Peyer's patch (tissue), 4 donors: ENCODE measurements at regions not wholly inside any gene's neighbourhood (a gene's known extent, or its start where the extent isn't known, plus 50 kb on each side); places are given as distances from the start of the nearest gene placed in this dataset.
"Not testable (repeated sequence)": the region's sequence is repeated elsewhere in the genome, so short reads cannot be mapped to it uniquely, and the experiment has no call there.

ENCODE experiments used
- DNase-seq, 3 donors: peaks; one replicate each; pipeline ENCODE4 v3.0.0-alpha.2; 2017 to 2019
- H3K27ac ChIP-seq, 4 donors: fragments of 200-600 bp; sonication (generic); one replicate each; pipeline ENCODE4 v1.5.1; 2016 to 2019
- H3K27me3 ChIP-seq, 2 donors: fragments of 200-600 bp; sonication (generic); one replicate each; pipeline ENCODE4 v1.5.1; 2019
- H3K36me3 ChIP-seq, 3 donors: fragments of 200-600 bp; sonication (generic); one replicate each; pipeline ENCODE4 v1.5.1; 2016 to 2019
- H3K4me1 ChIP-seq, 4 donors: fragments of 200-600 bp; sonication (generic); one replicate each; pipeline ENCODE4 v1.5.1; 2016 to 2019
- H3K4me3 ChIP-seq, 4 donors: fragments of 200-600 bp; sonication (generic); 1 replicate in 3 of 4; 2 replicates in 1 of 4; pipeline ENCODE4 v1.5.1; 2016 to 2019; ENCODE audit warnings: mild to moderate bottlenecking in 1 of 4
- H3K9me3 ChIP-seq, 4 donors: fragments of 200-600 bp; sonication (generic); one replicate each; pipeline ENCODE4 v1.5.1; 2016 to 2019; ENCODE audit warnings: mild to moderate bottlenecking in 1 of 4
- POLR2A ChIP-seq, 2 donors: fragments of 450-650 bp; IDR thresholded peaks; one replicate each; pipeline ENCODE4 v1.5.1; 2017; ENCODE audit warnings: antibody characterized with exemption in 2 of 2, mild to moderate bottlenecking in 2 of 2, moderate library complexity in 2 of 2
- TF ChIP-seq, protein P1 (sequence below), 6 experiments: fragments of 450-650 bp in 4 of 6; fragments of 200-600 bp in 2 of 6; sonication (generic) in 1 of 6; IDR thresholded peaks; one replicate each; pipeline ENCODE4 v1.5.1; 2017 to 2019; ENCODE audit warnings: antibody characterized with exemption in 6 of 6, mild to moderate bottlenecking in 3 of 6, moderate library complexity in 1 of 6

DNA sequence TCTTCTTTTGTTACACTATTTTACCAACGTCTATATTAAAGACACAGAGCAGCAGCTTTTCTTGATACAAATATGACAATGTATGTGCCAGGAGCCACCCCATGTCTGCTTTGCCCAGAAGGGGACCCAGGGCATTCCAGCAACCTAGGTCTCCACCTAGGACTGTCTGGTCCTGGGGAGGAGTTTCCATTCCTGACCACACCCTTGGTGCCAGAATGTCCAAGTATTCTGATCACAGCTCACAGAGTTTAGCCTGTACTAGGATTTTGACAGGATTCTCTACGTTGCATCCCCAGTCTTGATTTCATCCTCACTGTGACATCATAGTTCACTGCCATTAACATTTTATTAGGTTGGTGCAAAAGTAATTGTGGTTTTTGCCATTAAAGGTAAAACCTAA, 224.7 kb downstream of the SREK1 start:
- H3K27me3 ChIP-seq: no peaks in the 10 kb centered on the region
- H3K9me3 ChIP-seq: no peaks in the 10 kb centered on the region
- no peak for TF ChIP-seq POLR2A (IDR thresholded peaks at IDR 0.05)
- no peak overlapping the region for H3K27ac ChIP-seq
- no peaks in the 10 kb centered on the region for H3K36me3 ChIP-seq
- H3K4me3 ChIP-seq: no peak overlapping the region
- no peak for DNase-seq
- H3K4me1 ChIP-seq: no peaks in the 10 kb centered on the region

- H3K9me3 ChIP-seq: no peaks in the 10 kb centered on the region
- H3K4me1 ChIP-seq: no peaks in the 10 kb centered on the region
- DNase-seq: no peak
- no peak overlapping the region for H3K4me3 ChIP-seq
- H3K27me3 ChIP-seq: no peaks in the 10 kb centered on the region
- TF ChIP-seq, protein P1, sequence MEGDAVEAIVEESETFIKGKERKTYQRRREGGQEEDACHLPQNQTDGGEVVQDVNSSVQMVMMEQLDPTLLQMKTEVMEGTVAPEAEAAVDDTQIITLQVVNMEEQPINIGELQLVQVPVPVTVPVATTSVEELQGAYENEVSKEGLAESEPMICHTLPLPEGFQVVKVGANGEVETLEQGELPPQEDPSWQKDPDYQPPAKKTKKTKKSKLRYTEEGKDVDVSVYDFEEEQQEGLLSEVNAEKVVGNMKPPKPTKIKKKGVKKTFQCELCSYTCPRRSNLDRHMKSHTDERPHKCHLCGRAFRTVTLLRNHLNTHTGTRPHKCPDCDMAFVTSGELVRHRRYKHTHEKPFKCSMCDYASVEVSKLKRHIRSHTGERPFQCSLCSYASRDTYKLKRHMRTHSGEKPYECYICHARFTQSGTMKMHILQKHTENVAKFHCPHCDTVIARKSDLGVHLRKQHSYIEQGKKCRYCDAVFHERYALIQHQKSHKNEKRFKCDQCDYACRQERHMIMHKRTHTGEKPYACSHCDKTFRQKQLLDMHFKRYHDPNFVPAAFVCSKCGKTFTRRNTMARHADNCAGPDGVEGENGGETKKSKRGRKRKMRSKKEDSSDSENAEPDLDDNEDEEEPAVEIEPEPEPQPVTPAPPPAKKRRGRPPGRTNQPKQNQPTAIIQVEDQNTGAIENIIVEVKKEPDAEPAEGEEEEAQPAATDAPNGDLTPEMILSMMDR (IDR thresholded peaks at IDR 0.05): no peak
- no peak for TF ChIP-seq POLR2A (IDR thresholded peaks at IDR 0.05)
- H3K36me3 ChIP-seq: no peaks in the 10 kb centered on the region
- H3K27ac ChIP-seq: no peak overlapping the region
Observed at GRCh38 chr5:66377747-66378146, 218.4 kb upstream of the MAST4 start.

DNA sequence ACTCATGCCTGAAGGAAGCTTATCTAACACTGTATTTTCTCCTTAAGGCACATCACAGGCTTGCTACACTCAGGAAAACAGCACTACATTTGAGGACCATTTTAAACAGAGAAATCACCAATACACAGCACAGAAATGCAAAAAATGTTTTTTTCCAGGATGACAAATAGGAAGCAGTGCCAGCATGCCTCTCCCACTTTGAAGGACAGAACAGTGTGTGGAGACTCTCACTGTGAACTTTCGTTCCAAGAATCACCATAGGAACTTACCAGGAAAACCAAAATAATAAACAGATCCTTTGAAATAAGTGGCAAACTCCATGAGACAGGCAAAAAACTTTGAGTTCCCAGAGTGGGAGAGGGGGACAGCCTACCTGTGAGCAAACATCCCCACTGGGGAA, 217.8 kb upstream of the MAST4 start:
- TF ChIP-seq POLR2A (IDR thresholded peaks at IDR 0.05): no peak
- TF ChIP-seq, protein P1 (IDR thresholded peaks at IDR 0.05): no peak
- Histone ChIP-seq H3K27me3 (no peaks in the 10 kb centered on the region), H3K36me3 (no peaks in the 10 kb centered on the region), H3K4me3 (no peak overlapping the region), H3K9me3 (no peaks in the 10 kb centered on the region), H3K27ac (no peak overlapping the region), H3K4me1 (no peaks in the 10 kb centered on the region)
- DNase-seq: no peak

GRCh38 chr5:66382152-66382551, 214.0 kb upstream of the MAST4 start:
- no peak for DNase-seq
- H3K4me3 ChIP-seq: no peak overlapping the region
- H3K27me3 ChIP-seq: no peaks in the 10 kb centered on the region
- H3K27ac ChIP-seq: no peak overlapping the region
- H3K4me1 ChIP-seq: no peaks in the 10 kb centered on the region
- TF ChIP-seq, protein P1 (IDR thresholded peaks at IDR 0.05): no peak
- TF ChIP-seq POLR2A (IDR thresholded peaks at IDR 0.05): no peak
- H3K36me3 ChIP-seq: no peaks in the 10 kb centered on the region
- H3K9me3 ChIP-seq: no peaks in the 10 kb centered on the region

DNA sequence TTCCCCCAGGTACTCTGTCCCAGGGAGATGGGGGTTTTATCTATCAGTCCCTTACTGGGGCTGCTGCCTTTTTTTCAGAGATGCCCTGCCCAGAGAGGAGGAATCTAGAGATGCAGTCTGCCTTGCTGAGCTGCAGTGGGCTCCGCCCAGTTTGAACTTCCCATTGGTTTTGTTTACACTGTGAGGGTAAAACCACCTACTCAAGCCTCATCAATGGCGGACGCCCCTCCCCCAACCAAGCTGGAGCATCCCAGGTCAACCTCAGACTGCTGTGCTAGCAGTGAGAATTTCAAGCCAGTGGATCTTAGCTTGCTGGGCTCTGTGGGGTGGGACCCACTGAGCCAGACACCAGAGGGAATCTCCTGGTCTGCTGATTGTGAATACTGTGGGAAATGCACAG, 191.0 kb upstream of the MAST4 start:
- H3K4me1 ChIP-seq, H3K27me3 ChIP-seq, H3K27ac ChIP-seq, H3K9me3 ChIP-seq, H3K4me3 ChIP-seq, DNase-seq, H3K36me3 ChIP-seq: not testable (repeated sequence)

DNA sequence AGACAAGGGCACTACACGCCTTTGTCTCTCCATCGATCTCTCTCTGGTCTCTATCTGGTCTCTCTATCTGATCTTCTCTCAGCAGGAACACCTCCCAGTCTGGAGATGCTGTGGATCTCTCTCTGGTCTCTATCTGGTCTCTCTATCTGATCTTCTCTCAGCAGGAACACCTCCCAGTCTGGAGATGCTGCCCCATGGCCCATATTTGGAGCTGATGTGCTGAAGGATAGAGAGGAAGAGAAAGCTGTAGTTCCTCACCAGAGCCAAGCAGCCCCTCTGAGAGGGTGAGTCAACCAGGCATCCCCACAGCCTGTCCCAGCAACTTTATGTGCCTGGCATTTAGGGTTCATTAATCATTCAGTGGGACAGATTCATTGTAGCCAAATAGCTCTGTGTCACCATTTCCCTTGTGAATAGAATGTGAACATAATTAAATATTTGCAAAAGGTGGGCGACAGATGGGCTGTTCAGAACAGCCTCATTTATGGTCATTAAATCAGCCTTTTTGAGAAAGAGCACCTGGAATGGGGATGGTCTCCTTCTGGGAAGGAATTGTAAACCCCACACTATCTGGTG, 189.3 kb upstream of the MAST4 start:
- H3K4me3 ChIP-seq: no peak overlapping the region
- H3K36me3 ChIP-seq: no peaks in the 10 kb centered on the region
- no peaks in the 10 kb centered on the region for H3K9me3 ChIP-seq
- H3K27ac ChIP-seq: no peak overlapping the region
- no peaks in the 10 kb centered on the region for H3K27me3 ChIP-seq
- no peak for DNase-seq
- H3K4me1 ChIP-seq: no peaks in the 10 kb centered on the region
- TF ChIP-seq, protein P1 (IDR thresholded peaks at IDR 0.05): no peak
- TF ChIP-seq POLR2A (IDR thresholded peaks at IDR 0.05): no peak

GRCh38 chr5:66407765-66408164, 188.4 kb upstream of the MAST4 start:
- no peaks in the 10 kb centered on the region for H3K36me3 ChIP-seq

More at GRCh38 chr5:66407765-66408164, 188.4 kb upstream of the MAST4 start:
- no peak for DNase-seq
- H3K4me3 ChIP-seq: no peak overlapping the region
- H3K27ac ChIP-seq: no peak overlapping the region
- H3K27me3 ChIP-seq: no peaks in the 10 kb centered on the region
- H3K4me1 ChIP-seq: no peaks in the 10 kb centered on the region
- no peaks in the 10 kb centered on the region for H3K9me3 ChIP-seq
- TF ChIP-seq, protein P1 (IDR thresholded peaks at IDR 0.05): no peak
- no peak for TF ChIP-seq POLR2A (IDR thresholded peaks at IDR 0.05)
